HG02588 (cell line): ENCODE measurements at regions not wholly inside any gene's neighbourhood (a gene's known extent, or its start where the extent isn't known, plus 50 kb on each side); places are given as distances from the start of the nearest gene placed in this dataset.

Experiments used
- ATAC-seq: cut with Tn5 transposase; IDR thresholded peaks from one replicate; pipeline ENCODE4 v1.9.1; 2021; ENCODE audit warnings: mild to moderate bottlenecking, moderate library complexity; ENCODE audit not compliant: unreplicated experiment

GRCh38 chr11:37115963-37116362 lies 517.9 kb upstream of the RAG2 start:
- ATAC-seq: no peak

- no peak for ATAC-seq
Observed at GRCh38 chr11:37110385-37110784, 512.3 kb upstream of the RAG2 start.

GRCh38 chr11:37109286-37109585 lies 511.2 kb upstream of the RAG2 start:
- ATAC-seq: no peak

GRCh38 chr11:37108436-37109285 lies 510.6 kb upstream of the RAG2 start:
- no peak for ATAC-seq

- no peak for ATAC-seq
Observed at GRCh38 chr11:37107831-37108230, 509.8 kb upstream of the RAG2 start.

- no peak for ATAC-seq
Observed at GRCh38 chr11:37107415-37107814, 509.4 kb upstream of the RAG2 start.

GRCh38 chr11:37105427-37105826 lies 507.4 kb upstream of the RAG2 start:
- no peak for ATAC-seq

GRCh38 chr11:37104380-37104779 lies 506.3 kb upstream of the RAG2 start:
- no peak for ATAC-seq

GRCh38 chr11:37100008-37100407 lies 502.0 kb upstream of the RAG2 start:
- ATAC-seq: no peak

- ATAC-seq: no peak
Observed at GRCh38 chr11:37092487-37092886, 494.5 kb upstream of the RAG2 start.

- ATAC-seq: no peak
Observed at GRCh38 chr11:37089439-37089838, 491.4 kb upstream of the RAG2 start.

GRCh38 chr11:37088573-37088910 lies 490.5 kb upstream of the RAG2 start:
- ATAC-seq: no peak

- ATAC-seq: no peak
Observed at GRCh38 chr11:37087650-37088572, 489.9 kb upstream of the RAG2 start.

GRCh38 chr11:37078521-37078920 lies 480.5 kb upstream of the RAG2 start:
- no peak for ATAC-seq

GRCh38 chr11:37076866-37077265 lies 478.8 kb upstream of the RAG2 start:
- ATAC-seq: no peak

GRCh38 chr11:37072538-37073055 lies 474.6 kb upstream of the RAG2 start:
- ATAC-seq: no peak

- no peak for ATAC-seq
Observed at GRCh38 chr11:37050311-37050710, 452.3 kb upstream of the RAG2 start.

GRCh38 chr11:37040921-37041320 lies 442.9 kb upstream of the RAG2 start:
- no peak for ATAC-seq

- ATAC-seq: no peak
Observed at GRCh38 chr11:37038911-37039310, 440.9 kb upstream of the RAG2 start.

GRCh38 chr11:37026741-37027140 lies 428.7 kb upstream of the RAG2 start:
- no peak for ATAC-seq

- ATAC-seq: no peak
Observed at GRCh38 chr11:37026326-37026725, 428.3 kb upstream of the RAG2 start.

GRCh38 chr11:37006563-37006962 lies 408.5 kb upstream of the RAG2 start:
- ATAC-seq: no peak
